ENCODE measurements at regions not wholly inside any gene's neighbourhood (a gene's known extent, or its start where the extent isn't known, plus 50 kb on each side); places are given as distances from the start of the nearest gene placed in this dataset.

- H3K9ac ChIP-seq (ENCODE audit: control insufficient read depth, extremely low read depth, insufficient read depth, low read length) = no peak overlapping the region
- no peaks in the 10 kb centered on the region for H3K36me3 ChIP-seq (ENCODE audit: control insufficient read depth in 2 of 2, extremely low read depth in 1 of 2, insufficient read depth in 2 of 2, low read length in 2 of 2)
- no peaks in the 10 kb centered on the region for H3K79me2 ChIP-seq (ENCODE audit: control insufficient read depth, insufficient read depth, low read length)
- no peaks in the 10 kb centered on the region for H4K20me1 ChIP-seq (ENCODE audit: control insufficient read depth, extremely low read depth, insufficient read depth, low read length)
- DNase-seq (ENCODE audit: low read depth, low spot score) = no peak
- no peak overlapping the region for H3K4me2 ChIP-seq (ENCODE audit: control insufficient read depth, extremely low read depth, insufficient read depth, low read depth, low read length)
- H3K4me3 ChIP-seq (ENCODE audit: control insufficient read depth in 2 of 3, extremely low read depth in 1 of 3, insufficient read depth in 2 of 3, low read depth in 1 of 3, low read length in 3 of 3) = no peak overlapping the region
- no peaks in the 10 kb centered on the region for H3K9me1 ChIP-seq (ENCODE audit: control insufficient read depth, extremely low read depth, insufficient read depth, low read length)
- TF ChIP-seq EZH2 (IDR thresholded peaks at IDR 0.05; ENCODE audit: low read length) = no peak
- no peak for TF ChIP-seq CTCF (optimal IDR thresholded peaks at IDR 0.05 in 1 of 3, IDR thresholded peaks at IDR 0.05 in 1 of 3, conservative IDR thresholded peaks at IDR 0.05 in 1 of 3; ENCODE audit: extremely low read depth in 1 of 3, insufficient read depth in 2 of 3, low read length in 3 of 3)
- peaks cover 3% of the 10 kb centered on the region for H3K4me1 ChIP-seq (ENCODE audit: control insufficient read depth, extremely low read depth, insufficient read depth, low read length)
- no peaks in the 10 kb centered on the region for H3K27me3 ChIP-seq (ENCODE audit: control insufficient read depth, extremely low read depth, insufficient read depth, low read length)
- H2AFZ ChIP-seq (ENCODE audit: control insufficient read depth, low read length) = no peak overlapping the region
- dilution Hi-C loops (cut with MboI; ENCODE audit: extremely low pct_ligation_motif_present, low sequenced_read_pairs) = no loop called here
- H3K27ac ChIP-seq (ENCODE audit: control insufficient read depth, insufficient read depth, low read length) = no peak overlapping the region
- FAIRE-seq = no peak
- H3K9me3 ChIP-seq (ENCODE audit: control insufficient read depth, low read depth, low read length) = no peaks in the 10 kb centered on the region
Measured at GRCh38 chr9:81113453-81114124, 575.8 kb downstream of the TLE1 start.

GRCh38 chr9:81112627-81113452, 576.5 kb downstream of the TLE1 start:
- Histone ChIP-seq H3K9ac (ENCODE audit: control insufficient read depth, extremely low read depth, insufficient read depth, low read length) (no peak overlapping the region), H3K79me2 (ENCODE audit: control insufficient read depth, insufficient read depth, low read length) (no peaks in the 10 kb centered on the region), H3K4me2 (ENCODE audit: control insufficient read depth, extremely low read depth, insufficient read depth, low read depth, low read length) (no peak overlapping the region), H3K27me3 (ENCODE audit: control insufficient read depth, extremely low read depth, insufficient read depth, low read length) (no peaks in the 10 kb centered on the region), H3K4me1 (ENCODE audit: control insufficient read depth, extremely low read depth, insufficient read depth, low read length) (peaks cover 9% of the 10 kb centered on the region), H3K36me3 (ENCODE audit: control insufficient read depth in 2 of 2, extremely low read depth in 1 of 2, insufficient read depth in 2 of 2, low read length in 2 of 2) (no peaks in the 10 kb centered on the region), H2AFZ (ENCODE audit: control insufficient read depth, low read length) (peak overlapping the region; percentile 20), H4K20me1 (ENCODE audit: control insufficient read depth, extremely low read depth, insufficient read depth, low read length) (no peaks in the 10 kb centered on the region), H3K27ac (ENCODE audit: control insufficient read depth, insufficient read depth, low read length) (no peak overlapping the region), H3K9me3 (ENCODE audit: control insufficient read depth, low read depth, low read length) (no peaks in the 10 kb centered on the region), H3K4me3 (ENCODE audit: control insufficient read depth in 2 of 3, extremely low read depth in 1 of 3, insufficient read depth in 2 of 3, low read depth in 1 of 3, low read length in 3 of 3) (no peak overlapping the region), H3K9me1 (ENCODE audit: control insufficient read depth, extremely low read depth, insufficient read depth, low read length) (no peaks in the 10 kb centered on the region)
- TF ChIP-seq CTCF (optimal IDR thresholded peaks at IDR 0.05 in 1 of 3, IDR thresholded peaks at IDR 0.05 in 1 of 3, conservative IDR thresholded peaks at IDR 0.05 in 1 of 3; ENCODE audit: extremely low read depth in 1 of 3, insufficient read depth in 2 of 3, low read length in 3 of 3) = no peak
- dilution Hi-C loops (cut with MboI; ENCODE audit: extremely low pct_ligation_motif_present, low sequenced_read_pairs) = no loop called here
- DNase-seq (ENCODE audit: low read depth, low spot score) (no peak), FAIRE-seq (no peak)
